IMR-90 (cell line): ENCODE measurements at regions not wholly inside any gene's neighbourhood (a gene's known extent, or its start where the extent isn't known, plus 50 kb on each side); places are given as distances from the start of the nearest gene placed in this dataset.

Experiments used
- ATAC-seq: fragments of 200-7000 bp; cut with Tn5 transposase; 2 replicates; pipeline ENCODE4 v1.9.1; 2020; ENCODE audit warnings: low read depth, mild to moderate bottlenecking, moderate library complexity
- BruUV-seq: library from RNA; stranded (reverse); fragments of 400-500 nt; replicated peaks from 2 replicates; lab custom pipeline; 2021; lab: Mats Ljungman, UMichigan
- CTCF ChIA-PET: fragments of 300-600 bp; formaldehyde crosslinking; extraction: SDS; loops from one replicate; lab custom pipeline; 2021; ENCODE audit warnings: antibody characterized with exemption; lab: Yijun Ruan, JAX
- POLR2A ChIA-PET: fragments of 300-600 bp; sonication (Branson Sonifier 250); formaldehyde crosslinking; loops from one replicate; lab custom pipeline; 2022; ENCODE audit warnings: antibody characterized with exemption; ENCODE audit not compliant: unreplicated experiment; lab: Charles Lee
- DNase-seq: peaks from one replicate; pipeline ENCODE4 v3.0.0; 2013
- H2AFZ ChIP-seq: replicated peaks from 2 replicates; pipeline ENCODE3; 2013; ENCODE audit warnings: low read length, mild to moderate bottlenecking; ENCODE audit not compliant: poor library complexity
- H2AK5ac ChIP-seq: 2 replicates; pipeline ENCODE4 v1.6.1; 2013; ENCODE audit warnings: low read depth, low read length, inconsistent platforms
- H2AK9ac ChIP-seq: replicated peaks from 2 replicates; pipeline ENCODE3; 2013; ENCODE audit warnings: mild to moderate bottlenecking, low read depth, low read length, moderate library complexity; ENCODE audit not compliant: poor library complexity
- H2BK120ac ChIP-seq: 2 replicates; pipeline ENCODE4 v1.6.1; 2013; ENCODE audit warnings: low read depth, low read length, inconsistent platforms
- H2BK15ac ChIP-seq: 3 replicates; pipeline ENCODE4 v1.6.1; 2013; ENCODE audit warnings: low read depth, low read length, inconsistent platforms
- H2BK20ac ChIP-seq: 2 replicates; pipeline ENCODE4 v1.6.1; 2013; ENCODE audit warnings: low read depth, mild to moderate bottlenecking, inconsistent platforms, low read length, moderate library complexity
- H2BK5ac ChIP-seq: 2 replicates; pipeline ENCODE4 v1.6.1; 2013; ENCODE audit warnings: mild to moderate bottlenecking, low read depth, low read length, inconsistent platforms; ENCODE audit not compliant: poor library complexity, severe bottlenecking
- H3K14ac ChIP-seq: replicated peaks from 2 replicates; pipeline ENCODE4 v1.6.1; 2013; ENCODE audit warnings: low read depth, low read length, inconsistent platforms
- H3K18ac ChIP-seq: 2 replicates; pipeline ENCODE4 v1.6.1; 2013; ENCODE audit warnings: low read depth, low read length, control low read depth
- H3K23ac ChIP-seq: 2 replicates; pipeline ENCODE4 v1.6.1; 2013; ENCODE audit warnings: low read depth, low read length, inconsistent platforms
- H3K27ac ChIP-seq: 2 replicates; pipeline ENCODE4 v1.5.1; 2013; ENCODE audit warnings: mild to moderate bottlenecking, control low read depth, low read length; ENCODE audit not compliant: insufficient read depth
- H3K27me3 ChIP-seq: 2 replicates; pipeline ENCODE4 v1.6.1; 2013; ENCODE audit warnings: low read length; ENCODE audit not compliant: control insufficient read depth, insufficient read depth
- H3K36me3 ChIP-seq: 2 replicates; pipeline ENCODE4 v1.6.1; 2013; ENCODE audit warnings: low read length, mixed read lengths; ENCODE audit not compliant: control insufficient read depth, insufficient read depth
- H3K4ac ChIP-seq: 2 replicates; pipeline ENCODE4 v1.6.1; 2013; ENCODE audit warnings: low read depth, low read length, inconsistent platforms
- H3K4me1 ChIP-seq: 2 replicates; pipeline ENCODE4 v1.6.1; 2013; ENCODE audit warnings: low read length, mixed read lengths; ENCODE audit not compliant: control insufficient read depth, insufficient read depth
- H3K4me2 ChIP-seq: 2 replicates; pipeline ENCODE4 v1.6.1; 2013; ENCODE audit warnings: low read depth, mild to moderate bottlenecking, control low read depth, low read length, moderate library complexity
- H3K4me3 ChIP-seq: 2 replicates; pipeline ENCODE4 v1.5.1; 2013; ENCODE audit warnings: low read depth, mild to moderate bottlenecking, control low read depth, low read length, moderate library complexity; ENCODE audit not compliant: insufficient read depth
- H3K56ac ChIP-seq: 2 replicates; pipeline ENCODE4 v1.6.1; 2013; ENCODE audit warnings: low read length, inconsistent platforms; ENCODE audit not compliant: insufficient read depth; ENCODE audit errors: extremely low read depth
- H3K79me1 ChIP-seq, 2 experiments: 2 replicates each; pipeline ENCODE4 v1.6.1; 2013; ENCODE audit warnings: low read length in 2 of 2, inconsistent platforms in 1 of 2, low read depth in 1 of 2
- H3K9ac ChIP-seq: 2 replicates; pipeline ENCODE4 v1.6.1; 2013; ENCODE audit warnings: low read depth, low read length, control low read depth
- H3K9me1 ChIP-seq: 2 replicates; pipeline ENCODE4 v1.6.1; 2013; ENCODE audit warnings: low read length, inconsistent platforms; ENCODE audit not compliant: insufficient read depth
- H3K9me3 ChIP-seq: 2 replicates; pipeline ENCODE4 v1.6.1; 2013; ENCODE audit warnings: low read length; ENCODE audit not compliant: control insufficient read depth, insufficient read depth
- H4K20me1 ChIP-seq: 2 replicates; pipeline ENCODE4 v1.6.1; 2013; ENCODE audit warnings: low read length, inconsistent platforms; ENCODE audit not compliant: insufficient read depth
- H4K5ac ChIP-seq: 2 replicates; pipeline ENCODE4 v1.6.1; 2013; ENCODE audit warnings: mild to moderate bottlenecking, low read depth, low read length, control low read depth
- H4K8ac ChIP-seq, 2 experiments: 2 replicates each; pipeline ENCODE4 v1.6.1; 2013; ENCODE audit warnings: low read depth in 2 of 2, low read length in 2 of 2, control low read depth in 1 of 2, inconsistent platforms in 1 of 2
- H4K91ac ChIP-seq: 2 replicates; pipeline ENCODE4 v1.6.1; 2013; ENCODE audit warnings: low read depth, low read length, inconsistent platforms; ENCODE audit not compliant: insufficient read depth
- BHLHE40 ChIP-seq: fragments of 150-350 bp; IDR thresholded peaks from 2 replicates; pipeline ENCODE4 v1.6.1; 2016; ENCODE audit warnings: mild to moderate bottlenecking, low read depth, low read length
- CEBPB ChIP-seq: IDR thresholded peaks from 2 replicates; pipeline ENCODE4 v1.6.1; 2012; ENCODE audit warnings: low read depth, low read length, improper control_type of control experiment
- CHD1 ChIP-seq: IDR thresholded peaks from 2 replicates; pipeline ENCODE4 v1.6.1; 2012; ENCODE audit warnings: low read depth, low read length, improper control_type of control experiment
- MAFK ChIP-seq: IDR thresholded peaks from 2 replicates; pipeline ENCODE4 v1.6.1; 2012; ENCODE audit warnings: low read depth, low read length, improper control_type of control experiment
- MAZ ChIP-seq: IDR thresholded peaks from 2 replicates; pipeline ENCODE4 v1.6.1; 2012; ENCODE audit warnings: low read depth, mild to moderate bottlenecking, low read length, improper control_type of control experiment, moderate library complexity, borderline replicate concordance
- MXI1 ChIP-seq: IDR thresholded peaks from 2 replicates; pipeline ENCODE4 v1.6.1; 2012; ENCODE audit warnings: low read depth, mild to moderate bottlenecking, low read length, moderate library complexity, borderline replicate concordance
- POLR2A ChIP-seq: IDR thresholded peaks from 2 replicates; pipeline ENCODE4 v1.6.1; 2012; ENCODE audit warnings: mild to moderate bottlenecking, low read depth, low read length
- RAD21 ChIP-seq: IDR thresholded peaks from 2 replicates; pipeline ENCODE4 v1.6.1; 2012; ENCODE audit warnings: low read length, improper control_type of control experiment
- RCOR1 ChIP-seq: IDR thresholded peaks from 2 replicates; pipeline ENCODE4 v1.6.1; 2012; ENCODE audit warnings: mild to moderate bottlenecking, low read length, improper control_type of control experiment; ENCODE audit not compliant: insufficient replicate concordance
- RFX5 ChIP-seq: IDR thresholded peaks from 2 replicates; pipeline ENCODE4 v1.8.0; 2012; ENCODE audit warnings: low read depth, mild to moderate bottlenecking, low read length, moderate library complexity
- WGBS, 2 experiments: methylation state at CpG; one replicate each; pipeline versions ENCODE4 v1.1.5 to v1.1.7; 2013; ENCODE audit warnings: missing lambda C conversion rate in 2 of 2; ENCODE audit not compliant: insufficient read length in 1 of 2; ENCODE audit errors: extremely low coverage in 2 of 2; 5-methylcytosine and 5-hydroxymethylcytosine counted together
- dilution Hi-C: fragments of 300-500 bp; cut with HindIII; formaldehyde crosslinking; loops from one replicate; pipeline ENCODE4 v1.14.3; 2018; ENCODE audit warnings: low sequenced_read_pairs; ENCODE audit not compliant: unreplicated experiment
- in situ Hi-C: fragments of 300-500 bp; cut with MboI; formaldehyde crosslinking; loops from 3 replicates; pipeline ENCODE4 v1.14.3; 2019; ENCODE audit warnings: low sequenced_read_pairs, inconsistent platforms, mixed read lengths
- intact Hi-C: fragments of 100-400 bp; cut with micrococcal nuclease; formaldehyde crosslinking; loops from 2 replicates; pipeline ENCODE4 v1.10.0; 2022
- TF ChIP-seq, protein P1 (sequence below): fragments of 150-350 bp; IDR thresholded peaks from 2 replicates; pipeline ENCODE4 v1.6.1; 2017; ENCODE audit warnings: mild to moderate bottlenecking, antibody characterized with exemption, low read length, low read depth
- TF ChIP-seq, protein P2 (sequence below): conservative IDR thresholded peaks from 2 replicates; pipeline ENCODE4 v1.5.1; 2012; ENCODE audit warnings: mild to moderate bottlenecking, low read depth, low read length, improper control_type of control experiment
- TF ChIP-seq, protein P3 (sequence below): fragments of 150-350 bp; IDR thresholded peaks from 2 replicates; pipeline ENCODE4 v1.6.1; 2016; ENCODE audit warnings: low read depth, mild to moderate bottlenecking, low read length, moderate library complexity, borderline replicate concordance

DNA sequence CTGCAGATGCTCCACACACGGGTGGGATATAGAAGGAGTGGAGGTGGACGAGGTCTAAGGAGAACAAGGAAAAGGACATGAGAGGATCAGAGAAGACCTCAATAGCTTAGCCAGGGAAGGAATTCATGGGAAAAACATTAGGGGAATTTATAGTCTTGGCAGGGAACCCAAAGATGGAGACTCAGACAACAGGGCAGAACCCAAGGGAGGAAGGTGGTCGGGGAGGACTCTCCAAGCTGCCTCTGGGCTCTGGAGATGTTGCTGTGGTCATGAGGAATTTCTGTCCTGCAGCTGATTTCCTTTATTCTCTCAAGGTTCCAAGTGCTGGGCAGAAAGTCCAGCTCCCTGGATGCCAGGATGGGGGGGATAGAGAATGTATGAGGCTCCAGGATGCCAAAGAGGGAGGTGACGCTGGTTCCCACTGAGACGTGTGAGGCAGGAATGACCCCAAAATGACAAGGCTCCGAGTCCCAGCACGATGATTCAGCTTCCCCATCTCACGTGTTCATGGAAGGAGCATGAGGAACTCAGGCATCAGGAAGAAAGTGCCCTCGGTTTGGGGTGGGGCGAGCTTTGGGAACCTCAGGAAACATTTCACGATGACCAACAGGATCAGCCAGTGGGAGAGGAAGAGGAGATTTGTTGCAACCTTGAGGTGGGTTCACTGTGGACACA, 57.0 kb upstream of the PPP2R3B start:
- TF ChIP-seq, protein P1, sequence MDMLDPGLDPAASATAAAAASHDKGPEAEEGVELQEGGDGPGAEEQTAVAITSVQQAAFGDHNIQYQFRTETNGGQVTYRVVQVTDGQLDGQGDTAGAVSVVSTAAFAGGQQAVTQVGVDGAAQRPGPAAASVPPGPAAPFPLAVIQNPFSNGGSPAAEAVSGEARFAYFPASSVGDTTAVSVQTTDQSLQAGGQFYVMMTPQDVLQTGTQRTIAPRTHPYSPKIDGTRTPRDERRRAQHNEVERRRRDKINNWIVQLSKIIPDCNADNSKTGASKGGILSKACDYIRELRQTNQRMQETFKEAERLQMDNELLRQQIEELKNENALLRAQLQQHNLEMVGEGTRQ = no peak
- TF ChIP-seq CEBPB = no peak
- TF ChIP-seq RAD21 = no peak
- TF ChIP-seq MXI1 = no peak
- TF ChIP-seq CHD1 = no peak
- no peak for TF ChIP-seq BHLHE40
- TF ChIP-seq, protein P2, sequence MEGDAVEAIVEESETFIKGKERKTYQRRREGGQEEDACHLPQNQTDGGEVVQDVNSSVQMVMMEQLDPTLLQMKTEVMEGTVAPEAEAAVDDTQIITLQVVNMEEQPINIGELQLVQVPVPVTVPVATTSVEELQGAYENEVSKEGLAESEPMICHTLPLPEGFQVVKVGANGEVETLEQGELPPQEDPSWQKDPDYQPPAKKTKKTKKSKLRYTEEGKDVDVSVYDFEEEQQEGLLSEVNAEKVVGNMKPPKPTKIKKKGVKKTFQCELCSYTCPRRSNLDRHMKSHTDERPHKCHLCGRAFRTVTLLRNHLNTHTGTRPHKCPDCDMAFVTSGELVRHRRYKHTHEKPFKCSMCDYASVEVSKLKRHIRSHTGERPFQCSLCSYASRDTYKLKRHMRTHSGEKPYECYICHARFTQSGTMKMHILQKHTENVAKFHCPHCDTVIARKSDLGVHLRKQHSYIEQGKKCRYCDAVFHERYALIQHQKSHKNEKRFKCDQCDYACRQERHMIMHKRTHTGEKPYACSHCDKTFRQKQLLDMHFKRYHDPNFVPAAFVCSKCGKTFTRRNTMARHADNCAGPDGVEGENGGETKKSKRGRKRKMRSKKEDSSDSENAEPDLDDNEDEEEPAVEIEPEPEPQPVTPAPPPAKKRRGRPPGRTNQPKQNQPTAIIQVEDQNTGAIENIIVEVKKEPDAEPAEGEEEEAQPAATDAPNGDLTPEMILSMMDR = no peak
- no peak for TF ChIP-seq MAZ
- TF ChIP-seq RFX5 = no peak
- TF ChIP-seq, protein P3, sequence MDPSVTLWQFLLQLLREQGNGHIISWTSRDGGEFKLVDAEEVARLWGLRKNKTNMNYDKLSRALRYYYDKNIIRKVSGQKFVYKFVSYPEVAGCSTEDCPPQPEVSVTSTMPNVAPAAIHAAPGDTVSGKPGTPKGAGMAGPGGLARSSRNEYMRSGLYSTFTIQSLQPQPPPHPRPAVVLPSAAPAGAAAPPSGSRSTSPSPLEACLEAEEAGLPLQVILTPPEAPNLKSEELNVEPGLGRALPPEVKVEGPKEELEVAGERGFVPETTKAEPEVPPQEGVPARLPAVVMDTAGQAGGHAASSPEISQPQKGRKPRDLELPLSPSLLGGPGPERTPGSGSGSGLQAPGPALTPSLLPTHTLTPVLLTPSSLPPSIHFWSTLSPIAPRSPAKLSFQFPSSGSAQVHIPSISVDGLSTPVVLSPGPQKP = no peak
- TF ChIP-seq POLR2A = no peak
- no peak for TF ChIP-seq MAFK
- TF ChIP-seq RCOR1 = no peak
- no peaks in the 10 kb centered on the region for H4K20me1 ChIP-seq
- no peak overlapping the region for H2BK15ac ChIP-seq
- H4K8ac ChIP-seq = no peak overlapping the region
- in situ Hi-C loops = no loop called here
- intact Hi-C loops = no loop called here
- H3K23ac ChIP-seq = no peak overlapping the region
- BruUV-seq = no TSS peak
- no peak overlapping the region for H3K18ac ChIP-seq
- 23% methylated on average over 4 of the region's 11 CpGs; no CpG with 5 or more reads in 1 of the 2 experiments for WGBS, 2 experiments
- H3K4me2 ChIP-seq = no peak overlapping the region
- H2BK5ac ChIP-seq = no peak overlapping the region
- H3K27ac ChIP-seq = no peak overlapping the region
- H3K56ac ChIP-seq = no peak overlapping the region
- no peak overlapping the region for H3K9ac ChIP-seq
- H3K36me3 ChIP-seq = no peaks in the 10 kb centered on the region
- H4K91ac ChIP-seq = no peak overlapping the region
- dilution Hi-C loops = no loop called here
- H2BK120ac ChIP-seq = no peak overlapping the region
- H2AFZ ChIP-seq = no peak overlapping the region
- no peak overlapping the region for H2AK9ac ChIP-seq
- CTCF ChIA-PET = no interaction called here
- no peaks in the 10 kb centered on the region for H3K9me1 ChIP-seq
- no peaks in the 10 kb centered on the region for H3K79me1 ChIP-seq
- no peak for ATAC-seq
- POLR2A ChIA-PET = no interaction called here
- H3K27me3 ChIP-seq = no peaks in the 10 kb centered on the region
- no peaks in the 10 kb centered on the region for H3K4me1 ChIP-seq
- no peak overlapping the region for H4K5ac ChIP-seq
- no peak overlapping the region for H3K4me3 ChIP-seq
- H2BK20ac ChIP-seq = no peak overlapping the region
- no peak overlapping the region for H3K4ac ChIP-seq
- peaks cover 11% of the 10 kb centered on the region for H3K9me3 ChIP-seq
- DNase-seq = no peak
- H2AK5ac ChIP-seq = no peak overlapping the region
- no peak overlapping the region for H3K14ac ChIP-seq
